LHCN-M2 (cell line): ENCODE measurements at regions not wholly inside any gene's neighbourhood (a gene's known extent, or its start where the extent isn't known, plus 50 kb on each side); places are given as distances from the start of the nearest gene placed in this dataset.
"Not testable (repeated sequence)": the region's sequence is repeated elsewhere in the genome, so short reads cannot be mapped to it uniquely, and the experiment has no call there.

Experiments used
- DNase-seq: peaks from one replicate; pipeline ENCODE4 v3.0.0-alpha.2; 2012; ENCODE audit warnings: low read depth

DNA sequence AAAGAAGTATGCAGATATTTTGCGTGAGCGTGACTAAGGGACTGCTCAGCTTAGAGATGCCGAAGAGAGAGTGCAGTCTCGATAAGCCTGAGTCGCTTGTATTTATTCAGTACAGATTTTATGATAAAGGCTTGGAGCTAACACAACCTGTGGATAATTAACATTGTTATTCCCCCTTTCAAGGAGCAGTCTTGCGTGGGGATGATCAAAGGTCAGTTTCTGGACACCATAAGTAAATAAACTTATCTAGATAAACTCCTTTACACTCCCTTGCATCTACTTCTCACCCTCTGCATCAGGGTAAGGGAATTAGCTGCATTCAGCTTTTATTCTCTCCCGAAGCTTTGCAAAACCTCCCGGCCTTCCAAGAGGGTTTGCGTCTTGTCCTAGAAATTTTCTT lies 357.8 kb upstream of the ST8SIA4 start:
- DNase-seq: no peak

DNA sequence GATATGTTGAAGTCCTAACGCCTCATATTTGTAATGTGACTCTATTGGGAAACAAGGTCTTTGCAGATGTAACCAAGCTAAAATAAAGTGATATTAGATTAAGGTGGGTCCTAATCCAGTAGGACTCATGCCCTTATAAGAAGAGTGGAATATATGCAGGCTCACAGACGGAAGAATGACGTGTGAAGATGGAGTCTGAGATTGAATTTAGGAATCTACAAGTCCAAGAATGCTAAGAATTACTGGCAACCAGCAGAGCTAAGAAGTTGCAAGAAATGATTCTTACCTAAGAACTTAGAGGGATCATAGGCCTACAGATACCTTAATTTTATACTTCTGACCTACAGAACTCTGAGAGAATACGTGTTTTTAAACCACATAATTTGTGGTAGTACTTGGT lies 350.0 kb upstream of the ST8SIA4 start:
- DNase-seq: no peak

DNA sequence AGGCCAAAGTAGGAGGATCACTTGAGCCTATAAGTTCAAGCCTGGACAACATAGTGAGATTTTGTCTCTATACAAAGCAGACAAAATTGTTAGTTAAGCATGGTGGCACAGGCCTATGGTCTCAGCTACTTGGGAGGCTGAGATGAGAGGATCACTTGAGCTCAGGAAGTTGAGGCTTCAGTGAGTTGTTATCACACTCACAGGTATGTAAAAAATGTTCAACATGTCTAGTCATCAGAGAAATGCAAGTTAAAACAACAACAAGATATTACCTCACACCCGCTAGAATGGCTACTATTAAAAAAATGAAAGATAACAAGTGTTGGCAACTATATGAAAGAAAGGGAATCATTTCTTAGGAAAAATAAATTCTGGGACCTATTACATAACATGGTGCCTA lies 341.5 kb upstream of the ST8SIA4 start:
- no peak for DNase-seq

DNA sequence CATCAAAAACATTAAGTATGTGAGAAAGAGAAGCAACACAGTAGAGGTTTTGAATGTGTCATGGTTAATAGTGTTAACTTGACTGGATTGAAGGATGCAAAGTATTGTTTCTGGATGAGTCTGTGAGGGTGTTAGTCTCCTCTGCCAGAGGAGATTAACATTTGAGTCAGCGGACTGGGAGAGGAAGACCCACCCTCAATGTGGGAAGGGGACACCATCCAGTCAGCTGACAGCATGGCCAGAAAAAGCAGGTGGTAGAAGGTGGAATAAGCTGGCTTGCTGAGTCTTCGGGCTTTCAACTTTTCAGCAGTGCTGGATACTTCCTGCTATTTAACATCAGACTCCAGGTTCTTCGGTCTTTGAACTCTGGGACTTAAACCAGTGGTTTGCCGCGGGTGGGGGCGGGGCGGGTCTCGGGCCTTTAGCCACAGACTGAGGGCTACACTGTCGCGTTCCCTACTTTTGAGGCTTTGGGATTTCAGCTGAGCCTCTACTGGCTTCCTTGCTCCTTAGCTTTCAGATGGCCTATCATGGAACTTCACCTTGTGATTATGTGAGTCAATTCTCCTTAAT lies 309.9 kb upstream of the ST8SIA4 start:
- no peak for DNase-seq

DNA sequence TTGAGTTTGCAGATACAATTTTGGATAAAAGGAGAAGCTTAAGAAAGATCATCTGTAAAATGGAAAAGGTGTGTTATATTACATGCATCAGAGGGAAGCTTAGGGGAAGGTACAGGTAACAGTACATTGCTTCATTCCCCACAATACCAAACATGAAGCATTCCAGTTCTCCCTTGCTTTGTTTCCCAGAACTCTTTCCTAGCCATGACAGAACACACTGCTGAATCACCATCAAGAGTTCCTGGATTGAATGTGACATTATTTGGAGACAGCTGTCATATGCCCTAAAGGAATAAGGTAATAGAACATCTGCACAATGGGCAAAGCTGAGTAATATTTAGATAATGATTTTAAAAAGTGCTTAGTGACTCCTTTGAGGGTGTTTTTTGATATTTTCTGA lies 303.5 kb upstream of the ST8SIA4 start:
- no peak for DNase-seq

DNA sequence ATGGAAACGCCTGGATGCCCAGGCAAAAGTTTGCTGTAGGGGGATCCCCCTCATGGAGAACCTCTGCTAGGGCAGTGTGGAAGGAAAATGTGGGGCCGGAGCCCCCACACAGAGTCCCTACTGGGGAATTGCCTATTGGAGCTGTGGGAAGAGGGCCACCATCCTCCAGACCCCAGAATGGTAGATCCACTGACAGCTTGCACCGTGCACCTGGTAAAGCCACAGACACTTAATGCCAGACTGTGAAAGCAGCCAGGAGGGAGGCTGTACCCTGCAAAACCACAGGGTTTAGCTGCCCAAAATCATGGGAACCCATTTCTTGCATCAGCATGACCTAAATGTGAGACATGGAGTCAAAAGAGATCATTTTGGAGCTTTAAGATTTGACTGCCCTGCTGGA lies 302.0 kb upstream of the ST8SIA4 start:
- DNase-seq: not testable (repeated sequence)

DNA sequence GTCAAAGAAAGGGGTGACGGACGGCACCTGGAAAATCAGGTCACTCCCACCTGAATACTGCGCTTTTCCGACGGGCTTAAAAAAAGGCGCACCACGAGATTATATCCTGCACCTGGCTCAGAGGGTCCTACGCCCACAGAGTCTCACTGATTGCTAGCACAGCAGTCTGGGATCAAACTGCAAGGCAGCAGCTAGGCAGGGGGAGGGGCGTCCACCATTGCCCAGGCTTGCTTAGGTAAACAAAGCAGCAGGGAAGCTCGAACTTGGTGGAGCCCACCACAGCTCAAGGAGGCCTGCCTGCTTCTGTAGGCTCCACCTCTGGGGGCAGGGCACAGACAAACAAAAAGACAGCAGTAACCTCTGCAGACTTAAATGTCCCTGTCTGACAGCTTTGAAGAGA lies 277.3 kb upstream of the ST8SIA4 start:
- not testable (repeated sequence) for DNase-seq

DNA sequence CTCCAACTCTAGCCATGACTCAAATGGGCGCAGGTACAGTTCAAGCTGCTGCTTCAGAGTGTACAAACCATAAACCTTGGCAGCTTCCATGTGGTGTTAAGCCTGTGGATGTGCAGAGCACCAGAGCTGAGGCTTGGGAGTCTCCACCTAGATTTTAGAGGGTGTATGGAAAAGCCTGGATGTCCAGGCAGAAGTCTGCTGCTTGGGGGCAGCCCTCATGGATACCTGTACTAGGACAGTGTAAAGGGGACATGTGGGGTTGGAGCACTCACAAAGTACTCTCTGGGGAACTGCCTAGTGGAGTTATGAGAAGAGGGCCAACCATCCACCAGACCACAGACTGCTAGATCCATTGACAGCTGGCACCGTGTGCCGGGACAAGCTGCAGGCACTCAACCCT lies 273.5 kb upstream of the ST8SIA4 start:
- DNase-seq: no peak

DNA sequence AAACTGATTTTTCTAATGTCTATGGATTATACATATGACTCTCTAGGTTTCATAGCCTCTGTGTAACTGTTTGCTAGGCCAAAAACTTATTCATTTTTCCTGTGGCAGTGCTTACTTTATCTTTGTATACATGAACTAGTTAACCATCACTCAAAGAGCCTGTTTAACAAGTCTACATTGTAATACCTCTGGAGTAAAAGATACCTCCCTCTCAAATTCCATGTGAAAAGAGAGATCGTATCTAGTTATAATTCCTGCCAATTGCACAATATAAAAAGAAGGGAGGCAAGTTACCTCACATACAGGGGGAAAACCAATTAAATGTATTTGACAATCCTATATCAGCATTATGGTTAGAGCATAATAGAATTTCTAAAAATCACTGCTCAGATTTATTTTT lies 271.9 kb upstream of the ST8SIA4 start:
- no peak for DNase-seq

DNA sequence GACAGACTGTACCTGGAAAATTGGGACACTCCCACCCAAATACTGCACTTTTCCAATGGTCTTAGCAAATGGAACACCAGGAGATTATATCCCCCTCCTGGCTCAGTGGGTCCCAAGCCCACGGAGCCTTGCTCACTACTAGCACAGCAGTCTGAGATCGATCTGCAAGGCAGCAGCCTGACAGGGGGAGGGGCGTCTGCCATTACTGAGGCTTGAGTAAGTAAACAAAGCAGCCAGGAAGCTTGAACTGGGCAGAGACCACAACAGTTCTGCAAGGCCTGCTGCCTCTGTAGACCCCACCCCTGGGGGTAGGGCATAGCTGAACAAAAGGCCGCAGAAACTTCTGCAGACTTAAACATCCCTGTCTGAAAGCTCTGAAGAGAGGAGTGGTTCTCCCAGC lies 260.0 kb upstream of the ST8SIA4 start:
- DNase-seq: no peak

DNA sequence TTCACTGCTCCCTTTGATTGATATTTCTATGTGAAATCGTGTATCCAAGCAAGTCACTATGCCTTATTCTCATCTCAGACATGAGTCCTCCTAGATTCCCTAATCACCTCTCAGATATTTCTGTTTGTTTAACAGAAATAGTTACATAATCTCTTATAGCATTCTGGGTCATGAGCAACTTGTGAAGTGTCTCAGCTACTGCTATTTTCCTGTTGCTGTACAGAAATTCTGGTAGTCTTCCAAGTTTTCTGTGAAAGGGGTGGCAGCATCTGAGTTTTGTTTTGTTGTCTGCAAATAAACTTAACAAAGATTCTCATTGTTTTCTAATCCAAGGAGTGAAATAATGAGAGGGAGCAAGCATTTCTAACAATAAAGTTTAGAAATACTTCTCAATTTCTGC lies 256.9 kb upstream of the ST8SIA4 start:
- DNase-seq: no peak

DNA sequence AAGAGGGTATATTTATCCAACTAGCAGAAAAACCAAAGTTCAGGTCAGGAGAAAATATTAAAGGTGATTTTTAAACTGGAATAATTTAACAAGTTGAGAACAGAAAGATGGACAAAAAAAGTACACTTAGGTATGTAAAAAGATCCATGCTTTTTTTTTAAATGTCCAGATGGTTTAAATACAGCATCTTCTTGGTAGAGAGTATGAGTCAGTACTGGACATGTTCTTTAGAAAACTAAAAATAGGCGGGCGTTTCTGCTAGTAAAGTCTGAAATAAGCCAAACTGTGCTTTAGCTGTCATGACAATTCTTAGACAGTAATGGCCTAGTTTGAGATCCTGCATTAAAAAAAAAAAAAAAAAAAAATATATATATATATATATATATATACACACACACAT lies 255.9 kb upstream of the ST8SIA4 start:
- no peak for DNase-seq

DNA sequence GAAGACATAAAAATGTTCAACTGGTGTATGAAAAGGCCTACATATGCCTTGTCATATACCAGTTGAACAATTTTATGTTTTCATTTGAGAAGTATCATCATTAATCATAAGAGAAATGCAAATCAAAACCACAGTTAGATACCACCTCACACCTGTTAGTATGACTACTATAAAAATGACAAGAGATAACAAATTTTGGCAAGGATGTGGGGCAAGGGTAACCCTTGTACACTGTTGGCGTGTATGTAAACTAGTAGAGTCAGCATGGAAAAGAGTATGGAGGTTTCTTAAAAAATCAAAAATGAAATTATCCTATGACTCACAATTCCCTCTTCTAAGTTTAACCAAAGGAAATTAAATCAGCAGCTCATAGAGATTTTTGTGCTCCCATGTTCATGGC lies 250.4 kb upstream of the ST8SIA4 start:
- DNase-seq: peak; percentile 0

DNA sequence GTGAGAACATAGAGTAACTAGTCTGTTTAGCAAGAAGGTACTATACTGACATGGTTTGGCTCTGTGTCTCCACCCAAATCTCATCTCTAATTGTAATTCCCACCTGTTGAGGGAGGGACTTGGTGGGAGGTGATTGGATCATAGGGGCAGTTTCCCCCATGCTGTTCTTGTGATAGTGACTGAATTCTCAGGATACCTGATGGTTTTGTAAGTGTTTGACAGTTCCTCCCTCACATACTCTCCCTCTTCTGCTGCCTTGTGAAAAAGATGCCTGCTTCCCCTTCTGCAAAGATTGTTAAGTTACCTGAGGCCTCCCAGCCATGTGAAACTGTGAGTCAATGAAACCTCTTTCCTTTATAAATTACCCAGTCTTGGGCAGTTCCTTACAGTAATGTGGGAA lies 240.4 kb upstream of the ST8SIA4 start:
- no peak for DNase-seq

DNA sequence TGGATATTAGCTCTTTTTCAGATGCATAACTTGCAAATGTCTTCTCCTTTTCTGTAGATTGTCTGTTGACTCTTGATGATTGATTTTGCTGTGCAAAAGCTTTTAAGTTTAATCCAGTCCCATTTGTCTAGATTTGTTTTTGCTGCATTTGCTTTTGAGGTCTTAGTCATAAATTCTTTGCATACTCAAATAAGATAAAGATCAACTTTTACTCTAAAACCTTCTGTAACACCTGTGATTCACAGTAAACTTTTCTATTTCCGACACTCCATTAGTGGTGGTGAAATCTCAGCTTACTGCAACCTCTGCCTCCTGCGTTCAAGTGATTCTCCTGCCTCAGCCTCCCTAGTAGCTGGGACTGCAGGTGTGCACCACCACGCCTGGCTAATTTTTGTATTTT lies 239.0 kb upstream of the ST8SIA4 start:
- DNase-seq: no peak

DNA sequence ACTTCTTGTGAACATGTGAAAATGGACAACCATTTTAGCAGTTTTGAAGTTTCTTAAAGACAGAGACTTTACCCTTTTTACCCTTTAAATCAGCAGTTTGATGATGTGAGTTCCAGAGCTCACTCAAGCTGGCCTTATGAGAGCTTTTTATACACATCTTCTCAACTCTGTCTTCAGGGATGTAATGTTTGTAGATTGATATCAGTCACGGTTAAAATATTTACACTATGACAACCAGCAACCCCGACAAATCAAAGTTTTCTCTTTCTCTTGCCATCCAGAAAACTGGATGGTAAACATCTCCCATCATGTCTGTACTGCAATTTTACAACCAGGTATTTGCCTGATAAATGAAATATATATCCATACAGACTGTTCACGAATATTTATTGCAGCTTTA lies 233.4 kb upstream of the ST8SIA4 start:
- no peak for DNase-seq

DNA sequence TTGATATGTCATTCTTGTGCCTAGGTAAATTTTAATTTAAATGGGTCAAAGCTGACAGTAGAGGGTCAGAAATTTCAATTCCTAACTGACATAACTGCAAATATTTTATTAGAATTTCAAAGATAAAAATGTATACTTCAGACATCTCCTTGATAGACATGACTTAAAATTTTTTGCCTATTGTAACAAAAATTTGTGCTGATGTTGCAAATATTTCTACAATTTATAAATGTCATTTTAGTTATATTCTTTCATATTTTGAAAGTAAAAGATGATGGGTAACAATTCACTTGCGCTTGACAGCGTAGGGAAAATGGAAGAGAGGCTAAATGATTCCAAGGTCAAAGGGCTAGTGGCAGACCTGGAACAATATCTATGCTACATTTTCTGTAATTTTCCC lies 220.3 kb upstream of the ST8SIA4 start:
- DNase-seq: no peak

DNA sequence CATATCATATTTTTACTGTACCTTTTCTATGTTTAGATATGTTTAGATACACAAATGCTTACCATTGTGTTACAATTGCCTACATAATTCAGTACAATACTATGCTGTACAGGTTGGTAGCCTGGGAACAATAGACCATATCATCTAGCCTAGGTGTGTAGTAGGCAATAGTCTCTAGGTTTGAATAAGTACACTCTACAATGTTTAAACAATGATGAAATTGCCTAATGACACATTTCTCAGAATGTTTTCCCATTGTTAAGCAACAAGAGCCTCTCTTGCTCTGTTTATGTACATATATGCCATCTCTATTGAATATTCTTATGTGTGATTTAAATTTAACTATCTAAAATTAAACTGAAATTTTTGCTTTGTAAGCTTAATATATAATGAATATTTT lies 209.6 kb upstream of the ST8SIA4 start:
- no peak for DNase-seq

DNA sequence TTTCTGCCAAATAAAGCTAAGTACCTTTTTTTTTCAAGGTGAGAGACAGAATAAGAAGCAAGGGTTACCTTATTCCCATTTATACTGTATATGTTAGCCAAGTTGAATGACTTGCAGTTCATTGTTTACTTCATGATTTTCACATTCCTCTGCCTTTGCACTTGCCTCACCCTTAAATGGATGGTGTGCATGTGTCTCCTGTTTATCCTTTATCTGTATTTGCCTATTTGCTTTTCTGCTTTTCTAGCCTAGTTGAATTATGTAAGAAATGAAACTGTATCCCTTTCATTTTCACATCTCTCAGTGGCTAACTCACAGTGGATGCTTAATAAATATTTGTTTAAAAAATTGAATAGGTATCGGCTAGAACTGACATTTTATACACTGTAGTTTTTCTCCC lies 200.8 kb upstream of the ST8SIA4 start:
- no peak for DNase-seq

DNA sequence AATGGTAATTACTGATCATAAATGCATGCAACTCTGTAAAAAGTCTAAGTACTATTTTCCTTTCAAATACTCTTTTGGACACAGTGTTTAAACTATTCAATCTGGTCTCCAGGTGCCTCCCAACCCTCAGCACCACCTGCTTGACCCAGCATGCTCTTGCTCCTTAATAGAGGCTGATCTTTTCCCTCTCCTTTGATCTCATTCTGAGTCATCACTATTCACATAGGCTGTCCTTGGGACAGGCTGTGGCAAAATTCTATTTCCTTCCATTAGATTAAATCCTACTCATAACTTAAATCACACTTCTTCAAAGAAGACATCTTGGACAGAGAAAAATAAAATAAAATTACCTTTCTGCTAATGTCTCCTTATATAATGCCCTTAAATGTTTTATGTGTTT lies 199.4 kb upstream of the ST8SIA4 start:
- no peak for DNase-seq

DNA sequence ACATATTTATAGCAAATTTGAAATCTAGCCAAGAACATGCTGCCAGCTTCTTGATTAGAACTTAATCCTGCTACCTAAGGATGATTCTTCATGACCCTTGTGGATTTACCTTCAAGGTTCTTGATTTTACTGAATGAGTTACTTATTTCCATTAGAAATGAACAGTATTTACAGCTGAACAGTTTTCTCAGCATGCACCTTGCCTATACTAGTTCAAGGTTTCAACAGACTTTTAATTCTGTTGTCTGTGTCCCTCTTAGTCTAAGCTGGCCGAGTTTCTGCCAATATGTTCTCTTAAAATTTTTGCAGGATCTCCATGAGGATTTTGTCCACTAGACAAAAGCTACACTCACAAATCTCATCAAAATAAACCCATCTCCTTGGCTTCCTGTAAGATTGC lies 188.8 kb upstream of the ST8SIA4 start:
- DNase-seq: no peak

DNA sequence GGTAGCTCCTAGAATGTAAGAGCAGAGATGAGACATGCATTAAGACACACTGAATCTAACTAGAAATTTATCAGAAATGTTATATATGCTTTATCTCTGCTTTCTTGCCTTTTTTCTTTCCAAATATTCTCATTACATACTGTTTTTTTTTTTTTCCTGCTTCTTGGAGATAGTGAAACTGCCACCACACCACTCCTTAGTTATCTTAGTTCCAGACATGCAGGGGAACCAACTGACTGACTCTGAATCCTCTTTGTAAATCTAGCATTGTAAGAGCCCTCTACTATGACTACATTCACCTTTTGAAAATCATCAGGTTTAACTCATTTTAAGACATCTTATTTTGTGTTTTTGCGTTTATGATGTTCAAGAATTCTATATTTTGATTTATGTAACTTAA lies 181.3 kb upstream of the ST8SIA4 start:
- no peak for DNase-seq

DNA sequence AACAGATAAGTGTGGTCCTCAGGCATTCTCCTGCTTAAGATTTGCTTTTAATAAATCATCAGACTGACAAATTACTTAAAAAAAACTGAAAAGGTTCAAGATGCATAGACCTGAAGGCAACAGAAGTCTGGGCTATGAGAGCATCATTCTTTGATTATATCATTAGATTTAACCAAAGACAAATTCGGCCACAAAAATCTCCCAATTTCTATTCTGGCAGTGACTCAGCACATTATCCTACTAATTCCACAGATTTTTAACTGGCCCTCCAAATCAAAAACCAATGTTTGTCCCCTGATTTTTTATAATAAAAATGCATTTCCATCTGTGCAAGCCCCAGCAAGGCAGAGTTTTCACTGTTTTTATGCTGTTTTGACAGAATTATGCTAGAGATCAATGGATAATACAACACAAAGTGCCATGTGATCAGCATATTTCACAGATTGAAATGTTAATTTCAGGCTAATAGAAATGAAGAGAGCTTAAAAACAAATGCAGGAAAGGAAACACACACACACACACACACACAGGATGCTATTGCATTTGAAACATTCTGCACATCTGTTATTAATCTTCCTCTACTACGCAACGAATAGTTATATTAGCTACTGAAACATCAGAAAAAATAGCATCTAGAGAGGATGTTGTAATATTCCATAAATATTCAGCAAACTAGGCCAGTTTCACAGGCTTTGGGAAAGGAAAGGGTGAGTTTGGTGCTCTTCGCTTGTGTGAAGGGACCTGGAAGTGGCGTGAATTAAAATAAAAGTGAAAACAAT lies 177.6 kb upstream of the ST8SIA4 start:
- no peak for DNase-seq

DNA sequence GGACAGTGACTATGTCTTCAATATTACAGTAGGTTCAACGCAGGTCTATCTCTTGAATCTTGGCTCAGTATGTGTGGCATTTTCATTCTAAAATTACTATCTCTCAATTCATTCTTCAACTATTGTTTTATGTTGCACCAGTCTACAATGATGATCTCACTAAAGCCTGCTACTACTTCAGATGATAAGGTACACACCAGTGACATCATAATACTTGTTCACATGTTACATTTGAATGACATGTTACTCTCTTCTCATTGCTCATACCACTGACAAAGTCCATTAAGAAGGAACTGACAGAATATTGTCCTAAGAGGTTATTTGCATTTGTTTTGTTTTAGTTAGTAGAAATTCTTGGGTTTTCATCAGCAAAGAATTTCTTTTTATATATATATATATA lies 165.2 kb upstream of the ST8SIA4 start:
- no peak for DNase-seq
